HG02642 (cell line): ENCODE measurements at regions not wholly inside any gene's neighbourhood (a gene's known extent, or its start where the extent isn't known, plus 50 kb on each side); places are given as distances from the start of the nearest gene placed in this dataset.

Experiments used
- ATAC-seq: cut with Tn5 transposase; IDR thresholded peaks from one replicate; pipeline ENCODE4 v1.9.1; 2021; ENCODE audit warnings: mild to moderate bottlenecking; ENCODE audit not compliant: unreplicated experiment, poor library complexity

GRCh38 chr3:13249664-13250390 is 170.3 kb downstream of the NUP210 start:
- no peak for ATAC-seq

DNA sequence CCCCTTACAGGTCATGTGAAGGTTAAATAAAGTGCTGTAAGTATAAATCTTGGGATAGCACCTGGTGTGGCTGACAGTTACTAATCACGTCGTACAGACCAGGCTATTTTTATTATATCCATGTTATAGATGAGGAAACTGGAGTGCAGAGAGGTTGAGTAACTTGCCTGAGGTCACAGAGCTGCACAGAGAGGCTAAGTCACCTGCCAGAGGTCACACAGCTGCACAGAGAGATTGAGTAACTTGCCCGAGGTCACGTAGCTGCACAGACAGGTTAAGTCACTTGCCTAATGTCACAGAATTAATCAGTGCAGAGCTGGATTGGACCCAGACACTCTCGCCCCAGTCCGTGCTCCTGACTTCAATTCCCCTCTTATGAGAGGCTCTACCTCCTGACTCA is 171.5 kb downstream of the NUP210 start:
- ATAC-seq, result no peak

- ATAC-seq, result no peak
Observed at GRCh38 chr3:13245615-13245978, 172.4 kb upstream of the IQSEC1 start.

DNA sequence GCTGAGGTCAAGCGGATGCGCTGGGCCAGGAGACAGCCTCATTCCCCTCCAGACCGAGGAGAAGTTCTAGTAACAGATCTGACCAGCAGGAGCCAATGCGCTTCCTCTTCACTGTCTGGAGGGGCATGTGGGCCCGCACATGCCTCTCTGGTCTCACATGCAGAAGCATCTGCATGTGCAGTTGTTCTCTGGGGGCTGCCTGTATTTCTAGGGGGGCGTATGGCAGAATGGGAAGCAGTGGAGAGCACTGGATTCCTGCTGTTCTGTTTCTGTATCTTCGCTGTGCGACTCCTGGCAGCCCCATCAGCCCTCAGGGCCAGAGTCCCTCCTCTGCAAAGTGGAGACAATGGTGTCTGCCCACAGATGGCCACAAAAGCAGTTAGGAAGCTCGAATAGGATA is 170.4 kb upstream of the IQSEC1 start:
- no peak for ATAC-seq

GRCh38 chr3:13242364-13242737 is 169.1 kb upstream of the IQSEC1 start:
- no peak for ATAC-seq

DNA sequence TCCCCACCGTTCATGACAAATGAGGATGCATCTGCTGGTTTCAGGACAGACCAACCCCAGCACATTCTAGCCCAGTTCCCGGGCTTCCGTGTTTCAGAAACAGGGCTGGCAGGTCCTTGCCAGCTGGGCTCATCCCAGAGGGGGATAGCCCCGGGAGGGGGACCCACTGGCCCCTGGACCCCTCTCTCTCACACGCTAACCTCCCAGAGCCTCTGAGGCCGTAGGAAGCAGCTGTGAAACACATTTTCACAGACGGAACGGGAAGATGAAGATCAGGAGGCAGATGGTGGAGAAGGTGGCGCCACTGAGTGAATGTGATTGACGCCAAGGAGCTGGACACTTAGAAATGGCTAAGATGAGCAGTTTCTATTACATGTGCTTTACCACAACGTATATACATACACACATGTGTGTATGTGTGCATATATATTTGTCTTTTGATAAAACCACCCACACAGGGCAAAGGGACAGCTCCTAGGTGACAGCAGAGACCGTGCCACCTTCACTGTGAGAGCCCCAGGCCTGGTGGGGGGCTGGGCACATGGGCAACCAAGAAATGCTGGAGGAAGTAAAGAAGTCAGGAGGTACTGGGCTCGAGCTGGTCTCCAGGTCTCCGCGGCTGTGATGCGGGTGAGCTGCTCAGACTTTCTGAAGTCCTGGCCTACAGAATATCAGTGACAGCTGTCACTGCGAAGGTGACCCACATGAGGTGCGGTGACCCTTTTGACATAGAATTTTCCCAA is 168.6 kb upstream of the IQSEC1 start:
- no peak for ATAC-seq

DNA sequence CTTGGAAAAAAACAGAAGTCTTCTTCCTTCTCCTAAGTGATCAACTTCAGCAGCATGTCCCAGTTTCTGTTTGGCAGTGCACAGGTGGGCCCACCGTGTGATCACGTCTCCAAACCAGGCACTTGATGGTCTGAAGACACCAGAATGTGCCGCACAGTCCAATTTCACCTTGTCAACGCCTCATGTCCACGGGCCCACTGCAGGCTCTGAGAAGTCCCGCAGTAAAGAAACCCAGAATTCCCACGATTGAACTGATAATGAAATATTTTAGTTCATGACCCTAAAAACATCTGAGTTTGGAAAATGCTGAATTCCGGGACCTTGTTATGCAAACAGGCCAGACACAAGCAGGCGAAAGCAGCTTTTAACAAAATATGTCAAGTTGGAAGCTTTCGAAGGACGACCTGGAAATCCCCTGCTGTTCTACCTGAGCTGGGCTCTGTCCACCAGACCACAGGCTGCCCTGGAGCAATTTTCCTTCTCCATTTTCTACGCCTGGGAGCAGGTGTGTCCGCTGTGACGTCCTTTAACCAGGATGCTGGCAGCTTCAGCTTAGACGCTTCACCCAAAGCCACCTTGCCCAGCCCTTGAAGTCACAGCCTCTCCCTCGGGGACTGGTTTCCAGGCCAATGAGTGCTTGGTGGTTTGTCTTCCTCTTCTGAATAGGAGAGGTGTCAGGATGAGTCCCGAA is 167.8 kb upstream of the IQSEC1 start:
- ATAC-seq, result no peak

DNA sequence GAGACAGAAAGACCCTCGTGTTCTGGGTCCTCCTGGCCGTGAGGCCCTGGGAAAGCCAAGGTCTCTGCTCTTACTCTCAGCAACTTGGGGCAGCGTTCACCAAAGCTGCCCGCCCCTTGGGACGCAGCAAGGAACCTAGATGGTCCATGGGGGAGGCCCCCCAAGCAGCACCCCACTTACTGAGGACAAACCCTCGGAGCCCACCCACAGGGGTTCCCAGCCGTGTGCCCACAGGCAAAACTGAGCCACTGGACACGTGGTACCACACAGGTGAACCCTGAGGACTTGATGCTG is 166.2 kb upstream of the IQSEC1 start:
- ATAC-seq, result no peak

GRCh38 chr3:13238687-13239466 is 165.6 kb upstream of the IQSEC1 start:
- ATAC-seq, result no peak

DNA sequence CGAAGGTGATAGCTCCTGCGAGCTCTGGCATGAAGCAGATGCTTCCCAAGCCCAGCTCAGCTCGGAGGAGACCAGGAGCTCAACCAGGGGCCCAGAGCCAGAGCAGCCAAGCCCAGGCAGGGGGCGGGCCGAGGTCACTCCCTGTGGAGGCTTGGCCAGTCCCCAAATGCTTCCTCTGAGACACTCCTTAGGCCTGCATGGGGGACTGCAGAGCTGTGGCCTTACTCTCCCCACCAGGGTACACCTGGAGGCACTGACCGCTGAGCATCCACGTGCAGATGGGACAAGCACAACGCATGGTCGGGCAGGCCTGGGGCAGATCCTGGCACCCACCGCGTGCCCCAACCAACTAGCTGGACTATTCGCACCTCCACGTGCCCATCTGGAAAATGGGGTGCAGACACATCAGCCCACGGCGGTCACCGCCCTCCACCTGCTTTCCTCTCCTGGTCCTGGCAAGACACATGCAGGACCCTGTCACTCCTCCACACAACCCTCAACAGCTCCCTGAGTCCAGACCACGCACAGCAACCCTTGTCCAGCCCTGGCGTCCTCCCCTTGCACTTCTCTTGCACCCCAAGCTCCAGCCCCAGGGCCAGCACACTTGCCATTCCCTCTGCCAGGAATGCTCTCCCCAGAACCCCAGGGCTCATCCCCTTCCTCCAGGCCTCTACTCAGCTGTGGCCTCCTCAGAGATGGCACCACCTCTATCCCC is 164.7 kb upstream of the IQSEC1 start:
- no peak for ATAC-seq

DNA sequence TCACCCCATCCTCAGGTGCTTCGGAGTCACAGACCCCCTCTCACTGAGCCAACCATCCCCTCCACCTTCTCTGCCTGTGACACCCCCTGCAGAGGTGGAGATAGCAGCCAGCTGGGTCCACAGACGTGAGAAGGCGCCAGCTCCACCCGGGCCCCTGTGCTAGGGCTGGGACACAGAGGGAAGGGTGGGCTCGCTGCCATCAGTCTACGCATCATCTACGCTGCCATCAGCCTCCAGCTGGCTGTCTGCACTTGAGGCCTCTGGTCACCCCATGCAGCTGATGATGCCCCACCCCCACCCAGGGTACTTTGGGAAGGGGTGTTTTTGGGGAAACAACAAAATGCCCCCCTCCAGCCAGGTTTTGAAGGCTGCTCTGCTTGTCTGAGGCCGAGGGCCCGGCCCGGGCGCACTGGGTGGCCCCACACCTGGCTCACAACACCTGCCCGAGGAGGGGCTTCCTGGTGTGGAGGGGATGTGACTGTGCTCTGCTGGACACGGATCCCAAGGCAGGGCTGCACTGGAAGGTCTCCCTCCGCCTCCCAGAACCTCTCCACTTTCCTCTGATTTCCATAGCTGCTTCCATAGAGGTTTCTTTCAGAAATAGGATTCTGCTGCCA is 163.4 kb upstream of the IQSEC1 start:
- ATAC-seq, result no peak

GRCh38 chr3:13235897-13236296 is 162.7 kb upstream of the IQSEC1 start:
- no peak for ATAC-seq

- ATAC-seq, result no peak
Observed at GRCh38 chr3:13235079-13235478, 161.8 kb upstream of the IQSEC1 start.

GRCh38 chr3:13234666-13235065 is 161.4 kb upstream of the IQSEC1 start:
- ATAC-seq, result no peak

DNA sequence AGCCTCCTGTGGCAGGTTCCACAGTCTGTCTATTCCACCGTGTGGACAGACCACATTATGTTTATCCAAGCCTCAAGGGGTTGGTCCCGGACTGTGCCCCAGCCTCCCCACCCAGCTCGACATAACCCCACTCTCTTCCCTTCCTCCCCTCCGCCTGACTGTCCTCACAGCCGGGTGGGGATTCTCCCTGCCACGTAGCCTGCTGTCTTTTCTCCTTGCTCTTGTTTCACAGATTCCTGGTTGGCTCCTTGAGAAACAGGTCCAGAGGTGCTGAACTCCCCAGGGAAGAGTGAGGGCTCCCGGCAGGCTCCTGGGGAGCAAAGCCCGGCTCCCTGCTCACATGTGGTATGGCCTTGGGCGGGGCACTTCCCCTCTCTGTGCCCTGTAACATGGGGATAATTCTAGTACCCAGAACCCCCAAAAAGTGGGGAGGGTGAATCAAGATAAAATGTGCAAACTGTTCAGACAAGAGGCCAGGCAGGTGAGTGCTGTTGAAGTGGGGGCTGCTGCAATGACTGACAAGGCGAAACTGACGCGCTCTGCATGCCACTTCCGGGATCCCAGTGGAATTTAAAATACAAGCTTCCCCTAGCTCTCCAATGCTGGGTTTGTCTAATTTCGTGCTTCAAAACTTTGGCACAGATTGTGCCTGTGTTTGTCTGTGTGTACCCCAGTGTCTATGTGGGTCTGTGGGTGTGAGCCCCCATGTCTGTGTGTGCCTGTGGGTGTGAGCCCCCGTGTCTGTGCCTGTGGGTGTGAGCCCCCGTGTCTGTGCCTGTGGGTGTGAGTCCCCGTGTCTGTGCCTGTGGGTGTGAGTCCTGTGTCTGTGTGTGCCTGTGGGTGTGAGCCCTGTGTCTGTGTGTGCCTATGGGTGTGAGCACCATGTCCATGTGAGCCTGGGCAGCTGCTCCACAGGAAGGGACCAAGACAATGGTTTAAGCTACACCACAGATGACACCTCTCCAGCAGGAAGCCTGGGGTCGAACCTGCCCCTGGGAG is 160.6 kb upstream of the IQSEC1 start:
- no peak for ATAC-seq

DNA sequence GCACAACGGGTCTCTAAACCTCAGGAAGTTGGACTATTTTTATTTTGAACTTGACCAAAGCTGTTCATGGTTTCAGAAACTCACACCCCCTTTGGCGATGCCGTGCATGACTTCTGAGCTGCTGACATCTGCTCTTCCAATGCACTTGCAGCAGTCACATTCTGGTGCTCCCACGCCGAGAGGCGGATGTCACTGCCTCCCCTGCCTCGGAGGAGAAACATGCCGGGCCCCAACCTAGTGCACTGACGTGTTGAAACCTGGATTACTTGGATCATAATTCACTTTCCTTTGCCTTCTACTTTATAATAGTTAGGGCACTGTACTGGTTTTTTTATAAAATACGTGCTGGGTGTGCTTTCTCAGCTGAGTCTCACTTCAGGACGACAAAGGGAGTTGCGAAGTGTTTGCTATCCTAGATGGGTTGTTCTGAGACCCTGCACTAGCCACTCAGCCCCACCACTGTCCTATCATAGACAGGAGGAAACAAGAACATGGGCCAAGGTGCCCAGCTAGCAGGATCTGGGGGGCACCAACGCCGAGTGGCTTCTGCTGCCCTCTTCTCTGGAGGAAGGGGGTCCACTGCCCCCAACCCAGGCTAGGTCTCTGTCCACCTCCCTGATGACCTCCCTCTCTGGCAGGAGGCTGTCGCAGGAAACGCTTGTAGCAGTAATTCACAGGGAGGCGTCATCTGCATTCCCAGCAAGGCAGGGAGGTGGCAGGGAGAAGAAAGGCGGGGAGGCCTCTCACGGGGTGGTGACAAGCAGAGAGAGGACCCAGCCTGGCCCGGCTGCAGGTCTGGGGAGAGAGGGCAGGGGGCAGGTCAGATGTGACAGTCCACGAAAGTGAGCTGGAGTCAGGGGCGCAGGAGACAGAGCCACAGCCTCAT is 158.8 kb upstream of the IQSEC1 start:
- no peak for ATAC-seq

DNA sequence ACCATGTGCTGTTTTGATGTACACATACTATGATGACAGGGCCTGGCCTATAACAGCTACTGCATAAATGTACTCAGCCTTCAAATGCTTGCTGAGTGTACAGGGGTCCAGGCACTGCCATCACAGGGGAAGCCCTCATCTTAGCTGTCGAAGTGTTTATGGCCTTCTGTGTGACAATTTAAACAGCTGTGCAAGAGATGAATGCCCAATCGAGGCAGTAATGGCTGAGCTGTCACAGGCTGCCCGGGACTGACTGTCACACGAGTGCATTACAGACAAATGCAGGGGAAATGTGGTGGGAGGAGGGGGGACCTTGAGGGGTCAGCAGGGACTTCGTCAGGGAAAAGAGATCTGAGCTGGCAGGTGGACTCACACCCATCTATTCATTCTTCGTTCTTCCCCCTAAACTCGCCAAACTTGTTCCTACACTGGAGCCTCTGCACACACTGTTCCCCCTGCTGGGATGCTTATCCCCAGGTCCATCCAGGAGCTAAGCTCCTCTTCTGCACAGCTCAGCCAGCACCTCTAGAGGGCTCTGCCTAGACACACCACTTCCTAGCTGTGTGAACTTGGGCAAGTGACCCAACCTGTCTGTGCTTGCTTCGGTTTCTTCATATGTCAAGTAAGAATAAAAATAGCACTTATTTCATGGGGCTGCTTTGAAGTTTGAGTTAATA is 156.2 kb upstream of the IQSEC1 start:
- ATAC-seq, result no peak
